GM10266 (cell line): ENCODE measurements at regions not wholly inside any gene's neighbourhood (a gene's known extent, or its start where the extent isn't known, plus 50 kb on each side); places are given as distances from the start of the nearest gene placed in this dataset.

ENCODE experiments used
- DNase-seq: peaks from one replicate; pipeline ENCODE4 v3.0.0; 2012; ENCODE audit errors: extremely low spot score
- CTCF ChIP-seq: IDR thresholded peaks from 2 replicates; pipeline ENCODE4 v1.5.1; 2012; ENCODE audit warnings: mild to moderate bottlenecking, low read depth; ENCODE audit not compliant: control insufficient read depth, insufficient read depth; ENCODE audit errors: missing control alignments

- DNase-seq: no peak
- TF ChIP-seq CTCF: no peak
Measured at GRCh38 chr12:97960225-97960624, 497.6 kb downstream of the RMST start.

- TF ChIP-seq CTCF: peak; percentile 65
- peak; percentile 28 for DNase-seq
Measured at GRCh38 chr12:97960741-97961608, 498.4 kb downstream of the RMST start.

- no peak for TF ChIP-seq CTCF
- DNase-seq: no peak
Measured at GRCh38 chr12:97967831-97968230, 505.2 kb downstream of the RMST start.

GRCh38 chr12:97968641-97969197 lies 506.1 kb downstream of the RMST start:
- no peak for DNase-seq
- no peak for TF ChIP-seq CTCF

- DNase-seq: no peak
Measured at GRCh38 chr12:97977870-97978405, 515.3 kb downstream of the RMST start.

GRCh38 chr12:97982684-97983083 lies 520.1 kb downstream of the RMST start:
- no peak for DNase-seq

More at GRCh38 chr12:97977870-97978405, 515.3 kb downstream of the RMST start:
- no peak for TF ChIP-seq CTCF

More at GRCh38 chr12:97982684-97983083, 520.1 kb downstream of the RMST start:
- no peak for TF ChIP-seq CTCF
